ENCODE measurements at regions not wholly inside any gene's neighbourhood (a gene's known extent, or its start where the extent isn't known, plus 50 kb on each side); places are given as distances from the start of the nearest gene placed in this dataset.

GRCh38 chr10:84004221-84004620 is 135.1 kb upstream of the GHITM start:
- DNase-seq, result no peak

- no peak for DNase-seq
Observed at GRCh38 chr10:84005403-84005802, 133.9 kb upstream of the GHITM start.

- no peak for DNase-seq
Observed at GRCh38 chr10:84007482-84007881, 131.8 kb upstream of the GHITM start.

- DNase-seq, result peak; percentile 29
Observed at GRCh38 chr10:84008878-84009277, 130.4 kb upstream of the GHITM start.

GRCh38 chr10:84012431-84012830 is 126.9 kb upstream of the GHITM start:
- no peak for DNase-seq

- DNase-seq, result no peak
Observed at GRCh38 chr10:84012831-84013458, 126.4 kb upstream of the GHITM start.

GRCh38 chr10:84015877-84016595 is 123.3 kb upstream of the GHITM start:
- no peak for DNase-seq

- DNase-seq, result no peak
Observed at GRCh38 chr10:84018826-84019225, 120.5 kb upstream of the GHITM start.

GRCh38 chr10:84019854-84020458 is 119.4 kb upstream of the GHITM start:
- DNase-seq, result peak; percentile 15

- DNase-seq, result peak; percentile 6
Observed at GRCh38 chr10:84026821-84027257, 112.5 kb upstream of the GHITM start.

GRCh38 chr10:84029840-84030239 is 109.5 kb upstream of the GHITM start:
- no peak for DNase-seq

GRCh38 chr10:84038035-84038434 is 101.3 kb upstream of the GHITM start:
- no peak for DNase-seq

GRCh38 chr10:84039957-84040356 is 99.4 kb upstream of the GHITM start:
- no peak for DNase-seq

- DNase-seq, result no peak
Observed at GRCh38 chr10:84047258-84048010, 91.9 kb upstream of the GHITM start.

- no peak for DNase-seq
Observed at GRCh38 chr10:84049645-84050011, 89.7 kb upstream of the GHITM start.

- DNase-seq, result no peak
Observed at GRCh38 chr10:84053626-84054025, 85.7 kb upstream of the GHITM start.

- no peak for DNase-seq
Observed at GRCh38 chr10:84054743-84055142, 84.6 kb upstream of the GHITM start.

GRCh38 chr10:84059526-84059925 is 79.8 kb upstream of the GHITM start:
- DNase-seq, result no peak

- no peak for DNase-seq
Observed at GRCh38 chr10:84063440-84063839, 75.9 kb upstream of the GHITM start.

- DNase-seq, result no peak
Observed at GRCh38 chr10:84065804-84066601, 73.3 kb upstream of the GHITM start.

GRCh38 chr10:84074521-84074920 is 64.8 kb upstream of the GHITM start:
- no peak for DNase-seq

- no peak for DNase-seq
Observed at GRCh38 chr10:84075226-84076046, 63.9 kb upstream of the GHITM start.
